K562 (cell line): ENCODE measurements at regions not wholly inside any gene's neighbourhood (a gene's known extent, or its start where the extent isn't known, plus 50 kb on each side); places are given as distances from the start of the nearest gene placed in this dataset.

Experiments used
- ATAC-seq: fragments of 200-7000 bp; cut with Tn5 transposase; 3 replicates; pipeline ENCODE4 v1.9.1; 2020; ENCODE audit warnings: moderate library complexity
- BruUV-seq: library from RNA; stranded (reverse); fragments of 400-500 nt; replicated peaks from 2 replicates; lab custom pipeline; 2021; lab: Mats Ljungman, UMichigan
- CTCF ChIA-PET: fragments of 300-600 bp; formaldehyde crosslinking; extraction: SDS; loops from one replicate; lab custom pipeline; 2021; ENCODE audit warnings: low intra/inter-chr PET ratio; lab: Yijun Ruan, JAX
- POLR2A ChIA-PET: fragments of 300-600, 350-650 bp; sonication (Branson Sonifier 250); formaldehyde crosslinking; extraction: SDS; loops from one replicate; lab custom pipeline; 2021; ENCODE audit warnings: antibody characterized with exemption, inconsistent platforms; lab: Yijun Ruan, JAX
- DNase-seq, 4 experiments: peaks; one replicate each; pipeline versions ENCODE4 v3.0.0 to v3.0.0-alpha.2; 2011 to 2018; ENCODE audit warnings: low spot score in 3 of 4, mixed read lengths in 3 of 4; ENCODE audit errors: extremely low read depth in 1 of 4
- FAIRE-seq: peaks from 2 replicates; lab custom pipeline; 2011; peaks lifted over from hg19 to GRCh38; lab: Jason Lieb, UNC
- H2AFZ ChIP-seq: 2 replicates; pipeline ENCODE4 v1.6.0; 2011; ENCODE audit warnings: low read depth, low read length, control low read depth, inconsistent platforms
- H3K27ac ChIP-seq: fragments of 200-600 bp; 3 replicates; pipeline ENCODE4 v1.8.0; 2011; ENCODE audit warnings: low read depth, mild to moderate bottlenecking, control low read depth, inconsistent platforms, low read length, moderate library complexity, mixed read lengths; ENCODE audit errors: extremely low read depth
- H3K27me3 ChIP-seq, 2 experiments: fragments of 300-600 bp in 1 of 2; 2 replicates in 1 of 2; 3 replicates in 1 of 2; pipeline versions ENCODE4 v1.6.0 to v1.8.0; 2011; ENCODE audit warnings: inconsistent platforms in 2 of 2, low read length in 2 of 2, mild to moderate bottlenecking in 1 of 2, mixed read lengths in 1 of 2, moderate library complexity in 1 of 2; ENCODE audit not compliant: control insufficient read depth in 2 of 2, insufficient read depth in 2 of 2
- H3K36me3 ChIP-seq: fragments of 300-600 bp; 3 replicates; pipeline ENCODE4 v1.8.0; 2011; ENCODE audit warnings: mild to moderate bottlenecking, low read length, inconsistent platforms; ENCODE audit not compliant: control insufficient read depth, insufficient read depth
- H3K4me1 ChIP-seq, 2 experiments: fragments of 200-600 bp in 1 of 2; replicated peaks in 1 of 2; 2 replicates in 1 of 2; 3 replicates in 1 of 2; pipeline versions ENCODE4 v1.5.1 to v1.8.0; 2011; ENCODE audit warnings: inconsistent platforms in 2 of 2, low read length in 2 of 2, mild to moderate bottlenecking in 1 of 2, mixed read lengths in 1 of 2, moderate library complexity in 1 of 2; ENCODE audit not compliant: control insufficient read depth in 2 of 2, insufficient read depth in 2 of 2
- H3K4me2 ChIP-seq: 2 replicates; pipeline ENCODE4 v1.6.1; 2011; ENCODE audit warnings: low read length, control low read depth, inconsistent platforms, mixed read lengths; ENCODE audit not compliant: insufficient read depth
- H3K4me3 ChIP-seq: fragments of 200-600 bp; sonication (generic), shearing (Covaris generic); 2 replicates; pipeline ENCODE4 v1.5.1; 2016; ENCODE audit warnings: control low read depth, inconsistent platforms
- H3K79me2 ChIP-seq: fragments of 200-600 bp; 3 replicates; pipeline ENCODE4 v1.8.0; 2011; ENCODE audit warnings: low read length, inconsistent platforms; ENCODE audit not compliant: control insufficient read depth, insufficient read depth
- H3K9ac ChIP-seq, 2 experiments: 2 replicates each; pipeline versions ENCODE4 v1.6.0 to v1.6.1; 2011; ENCODE audit warnings: low read depth in 2 of 2, low read length in 2 of 2, control low read depth in 1 of 2, inconsistent platforms in 1 of 2, mild to moderate bottlenecking in 1 of 2, mixed read lengths in 1 of 2; ENCODE audit not compliant: insufficient read depth in 1 of 2
- H3K9me1 ChIP-seq: one replicate; pipeline ENCODE4 v1.6.0; 2011; ENCODE audit warnings: inconsistent platforms, mild to moderate bottlenecking, low read length, moderate library complexity; ENCODE audit not compliant: control insufficient read depth, insufficient read depth
- H3K9me3 ChIP-seq: replicated peaks from 2 replicates; pipeline ENCODE4 v1.5.1; 2011; ENCODE audit warnings: low read depth, low read length, inconsistent platforms; ENCODE audit not compliant: control insufficient read depth, insufficient read depth
- H4K20me1 ChIP-seq: replicated peaks from 2 replicates; pipeline ENCODE4 v1.6.1; 2011; ENCODE audit warnings: low read length, inconsistent platforms, mixed read lengths; ENCODE audit not compliant: control insufficient read depth, insufficient read depth
- BACH1 ChIP-seq: fragments of 200-800 bp; sonication (Bioruptor generic); IDR thresholded peaks from 2 replicates; pipeline ENCODE4 v1.6.1; 2016; ENCODE audit warnings: missing genetic modification characterization, missing compliant biosample characterization
- CTCFL ChIP-seq: IDR thresholded peaks from 2 replicates; pipeline ENCODE4 v1.6.1; 2011; ENCODE audit warnings: borderline replicate concordance, low read depth, mild to moderate bottlenecking, moderate library complexity, low read length; ENCODE audit not compliant: insufficient read depth, poor library complexity, severe bottlenecking
- DMBX1 ChIP-seq: fragments of 250-450 bp; sonication (Bioruptor Pico); IDR thresholded peaks from 2 replicates; pipeline ENCODE4 v1.8.0; 2022; ENCODE audit warnings: inconsistent platforms, mild to moderate bottlenecking, moderate library complexity, borderline replicate concordance
- ETV1 ChIP-seq: fragments of 450-650 bp; conservative IDR thresholded peaks from 2 replicates; pipeline ENCODE4 v1.6.1; 2016; ENCODE audit warnings: missing genetic modification characterization, control low read depth, low read depth, missing compliant biosample characterization
- FOXM1 ChIP-seq, 2 experiments: fragments of 450-650 bp in 1 of 2; sonication (generic) in 1 of 2; formaldehyde crosslinking in 1 of 2; IDR thresholded peaks; 2 replicates each; pipeline versions ENCODE4 v1.6.1 to v1.9.0; 2017 to 2022; ENCODE audit warnings: low read depth in 2 of 2, mild to moderate bottlenecking in 2 of 2, missing genetic modification reagents in 1 of 2, moderate library complexity in 1 of 2
- HMGN3 ChIP-seq: IDR thresholded peaks from 2 replicates; pipeline ENCODE4 v1.6.1; 2011; ENCODE audit warnings: borderline replicate concordance, low read depth, mild to moderate bottlenecking, mixed read lengths, low read length; ENCODE audit not compliant: insufficient read length; ENCODE audit errors: extremely low read depth
- MAFF ChIP-seq: IDR thresholded peaks from 2 replicates; pipeline ENCODE4 v1.6.1; 2012; ENCODE audit warnings: low read length, improper control_type of control experiment
- NR0B1 ChIP-seq: fragments of 450-650 bp; IDR thresholded peaks from one replicate; pipeline ENCODE4 v1.6.1; 2018; ENCODE audit warnings: mild to moderate bottlenecking, moderate library complexity; ENCODE audit not compliant: partially characterized antibody
- PHF21A ChIP-seq: fragments of 450-650 bp; IDR thresholded peaks from 2 replicates; pipeline ENCODE4 v1.6.1; 2017; ENCODE audit warnings: low read depth, borderline replicate concordance
- SMAD2 ChIP-seq: fragments of 150-350 bp; IDR thresholded peaks from 2 replicates; pipeline ENCODE4 v1.6.1; 2014; ENCODE audit warnings: low read depth, mild to moderate bottlenecking, low read length
- SNRNP70 ChIP-seq: fragments of 200-400 bp; formaldehyde crosslinking; optimal IDR thresholded peaks from 2 replicates; pipeline ENCODE3; 2017; ENCODE audit warnings: low read depth, low read length
- ZFP36 ChIP-seq: fragments of 150-350 bp; IDR thresholded peaks from 2 replicates; pipeline ENCODE4 v1.6.1; 2018; ENCODE audit warnings: low read length, low read depth; ENCODE audit not compliant: partially characterized antibody
- WGBS: fragments of 100-300 bp; shearing (Covaris generic); methylation state at CpG from one replicate; pipeline ENCODE4 v1.1.6; 2016; ENCODE audit warnings: low coverage, mixed read lengths; ENCODE audit not compliant: insufficient coverage; ENCODE audit errors: missing lambda C conversion rate; 5-methylcytosine and 5-hydroxymethylcytosine counted together
- in situ Hi-C: fragments of 300-500 bp; cut with MboI; formaldehyde crosslinking; loops from 4 replicates; pipeline ENCODE4 v1.15.0; 2018; ENCODE audit warnings: inconsistent platforms, mixed read lengths
- intact Hi-C: fragments of 100-400 bp; cut with micrococcal nuclease; formaldehyde crosslinking; loops from 2 replicates; pipeline ENCODE4 v1.14.2; 2022
- TF ChIP-seq, protein P1 (sequence below): fragments of 250-450 bp; sonication (Bioruptor Pico); IDR thresholded peaks from 2 replicates; pipeline ENCODE4 v1.9.0; 2021; ENCODE audit warnings: mild to moderate bottlenecking
- TF ChIP-seq, protein P2 (sequence below): IDR thresholded peaks from 3 replicates; pipeline ENCODE4 v1.6.1; 2011; ENCODE audit warnings: borderline replicate concordance, mild to moderate bottlenecking, moderate library complexity; ENCODE audit not compliant: insufficient read length; ENCODE audit errors: extremely low read depth

- TF ChIP-seq ETV1 (tag), result no peak
- TF ChIP-seq HMGN3, result no peak
- TF ChIP-seq SNRNP70, result no peak
- TF ChIP-seq, protein P1, sequence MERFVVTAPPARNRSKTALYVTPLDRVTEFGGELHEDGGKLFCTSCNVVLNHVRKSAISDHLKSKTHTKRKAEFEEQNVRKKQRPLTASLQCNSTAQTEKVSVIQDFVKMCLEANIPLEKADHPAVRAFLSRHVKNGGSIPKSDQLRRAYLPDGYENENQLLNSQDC (CRISPR knock-in tag), result no peak
- no peak for TF ChIP-seq PHF21A
These were observed 1603.1 kb upstream of the CELF4 start (continued) for GRCh38 chr18:39168723-39169122.

GRCh38 chr18:39167990-39168389, 1602.4 kb upstream of the CELF4 start:
- Histone ChIP-seq H3K4me2 (no peak overlapping the region), H3K36me3 (no peaks in the 10 kb centered on the region), H3K4me1 (no peaks in the 10 kb centered on the region), H3K9ac (no peak overlapping the region), H3K4me3 (no peak overlapping the region), H2AFZ (no peak overlapping the region), H3K79me2 (no peaks in the 10 kb centered on the region), H3K27me3 (no peaks in the 10 kb centered on the region), H3K9me1 (no peaks in the 10 kb centered on the region), H3K9me3 (no peaks in the 10 kb centered on the region; the same call in 1 of the 2 replicates), H3K27ac (no peak overlapping the region), H4K20me1 (no peaks in the 10 kb centered on the region)
- intact Hi-C loops, result no loop called here
- DNase-seq (no peak), ATAC-seq (no peak), FAIRE-seq (no peak)
- in situ Hi-C loops, result no loop called here
- BruUV-seq, result no TSS peak
- 0% methylated on average over 2 of the region's 2 CpGs for WGBS
- CTCF ChIA-PET, result no interaction called here
- TF ChIP-seq SMAD2 (no peak), ZFP36 (no peak), FOXM1 (IDR thresholded peaks at IDR 0.05; ENCODE audit: low read depth) (no peak), FOXM1 (CRISPR knock-in tag; IDR thresholded peaks at IDR 0.05; ENCODE audit: low read depth) (no peak), MAFF (no peak), NR0B1 (no peak), DMBX1 (CRISPR knock-in tag) (no peak), BACH1 (tag) (no peak), CTCFL (no peak)
- TF ChIP-seq, protein P2, sequence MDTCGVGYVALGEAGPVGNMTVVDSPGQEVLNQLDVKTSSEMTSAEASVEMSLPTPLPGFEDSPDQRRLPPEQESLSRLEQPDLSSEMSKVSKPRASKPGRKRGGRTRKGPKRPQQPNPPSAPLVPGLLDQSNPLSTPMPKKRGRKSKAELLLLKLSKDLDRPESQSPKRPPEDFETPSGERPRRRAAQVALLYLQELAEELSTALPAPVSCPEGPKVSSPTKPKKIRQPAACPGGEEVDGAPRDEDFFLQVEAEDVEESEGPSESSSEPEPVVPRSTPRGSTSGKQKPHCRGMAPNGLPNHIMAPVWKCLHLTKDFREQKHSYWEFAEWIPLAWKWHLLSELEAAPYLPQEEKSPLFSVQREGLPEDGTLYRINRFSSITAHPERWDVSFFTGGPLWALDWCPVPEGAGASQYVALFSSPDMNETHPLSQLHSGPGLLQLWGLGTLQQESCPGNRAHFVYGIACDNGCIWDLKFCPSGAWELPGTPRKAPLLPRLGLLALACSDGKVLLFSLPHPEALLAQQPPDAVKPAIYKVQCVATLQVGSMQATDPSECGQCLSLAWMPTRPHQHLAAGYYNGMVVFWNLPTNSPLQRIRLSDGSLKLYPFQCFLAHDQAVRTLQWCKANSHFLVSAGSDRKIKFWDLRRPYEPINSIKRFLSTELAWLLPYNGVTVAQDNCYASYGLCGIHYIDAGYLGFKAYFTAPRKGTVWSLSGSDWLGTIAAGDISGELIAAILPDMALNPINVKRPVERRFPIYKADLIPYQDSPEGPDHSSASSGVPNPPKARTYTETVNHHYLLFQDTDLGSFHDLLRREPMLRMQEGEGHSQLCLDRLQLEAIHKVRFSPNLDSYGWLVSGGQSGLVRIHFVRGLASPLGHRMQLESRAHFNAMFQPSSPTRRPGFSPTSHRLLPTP, result no peak
- POLR2A ChIA-PET, result no interaction called here
